ENCODE measurements at regions not wholly inside any gene's neighbourhood (a gene's known extent, or its start where the extent isn't known, plus 50 kb on each side); places are given as distances from the start of the nearest gene placed in this dataset.
A peak's percentile ranks its signal among the peaks of the same experiment; 100 is the strongest.
"Not testable (repeated sequence)": the region's sequence is repeated elsewhere in the genome, so short reads cannot be mapped to it uniquely, and the experiment has no call there.

DNA sequence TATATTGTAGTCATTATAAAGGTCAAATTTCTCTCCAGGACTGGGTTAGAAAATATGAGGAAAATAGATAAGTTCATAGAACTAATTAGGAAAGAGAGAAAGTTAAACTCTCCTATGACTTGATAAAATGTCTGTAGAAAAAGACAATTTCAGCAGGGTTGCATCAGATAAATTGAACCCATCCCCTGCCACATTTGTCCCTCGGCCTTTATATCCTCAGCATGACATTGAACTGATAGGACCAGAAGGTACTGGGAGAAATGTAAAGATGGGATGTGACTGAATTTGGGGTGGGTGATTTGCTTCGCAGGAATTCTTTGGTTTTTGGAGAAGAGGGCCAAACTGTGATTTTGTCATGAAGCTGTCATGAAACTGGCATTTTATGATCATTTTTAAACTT is 68.1 kb upstream of the KIF2A start:
- not testable (repeated sequence) for H3K36me3 Mint-ChIP-seq (ENCODE audit: low read depth); DNase-seq (ENCODE audit: low spot score); H3K4me3 Mint-ChIP-seq (ENCODE audit: low read depth); H3K9me3 Mint-ChIP-seq; H3K27me3 Mint-ChIP-seq (ENCODE audit: low read depth)
- intact Hi-C loops (cut with micrococcal nuclease): loop anchor here (2.0 to 5.0 kb wide), 2 partner anchors 19 to 69 kb away; partner anchors contain the start of gene KIF2A
- Mint-ChIP-seq H3K4me1 (ENCODE audit: low read depth) (peaks cover 69% of the 10 kb centered on the region), H3K27ac (peak overlapping the region; percentile 43)

DNA sequence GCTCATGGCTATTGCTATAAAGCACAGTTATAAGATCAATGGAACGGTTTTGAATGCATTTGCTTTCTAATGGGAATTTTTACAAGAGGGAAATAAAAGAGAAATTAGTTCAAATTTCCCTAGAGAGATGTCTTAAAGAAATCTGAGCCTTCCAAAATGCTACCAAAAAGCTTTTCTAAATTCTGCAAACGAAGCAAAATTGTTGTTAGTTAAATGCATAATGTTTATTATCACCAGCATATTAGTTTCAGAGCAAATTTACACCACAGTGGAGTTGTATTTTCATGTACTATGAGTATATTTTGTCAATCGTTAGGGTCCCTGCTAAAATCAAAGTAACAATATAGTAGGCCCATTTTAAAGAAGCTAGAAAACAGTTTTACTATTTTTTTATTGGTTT is 67.4 kb upstream of the KIF2A start:
- H3K27me3 Mint-ChIP-seq (ENCODE audit: low read depth); H3K36me3 Mint-ChIP-seq (ENCODE audit: low read depth); H3K9me3 Mint-ChIP-seq; H3K27ac Mint-ChIP-seq; H3K4me3 Mint-ChIP-seq (ENCODE audit: low read depth); DNase-seq (ENCODE audit: low spot score): not testable (repeated sequence)
- peaks cover 63% of the 10 kb centered on the region for H3K4me1 Mint-ChIP-seq (ENCODE audit: low read depth)
- intact Hi-C loops (cut with micrococcal nuclease): loop anchor here (5.0 kb wide), 1 partner anchor 69 kb away; the partner anchor contains the start of gene KIF2A

DNA sequence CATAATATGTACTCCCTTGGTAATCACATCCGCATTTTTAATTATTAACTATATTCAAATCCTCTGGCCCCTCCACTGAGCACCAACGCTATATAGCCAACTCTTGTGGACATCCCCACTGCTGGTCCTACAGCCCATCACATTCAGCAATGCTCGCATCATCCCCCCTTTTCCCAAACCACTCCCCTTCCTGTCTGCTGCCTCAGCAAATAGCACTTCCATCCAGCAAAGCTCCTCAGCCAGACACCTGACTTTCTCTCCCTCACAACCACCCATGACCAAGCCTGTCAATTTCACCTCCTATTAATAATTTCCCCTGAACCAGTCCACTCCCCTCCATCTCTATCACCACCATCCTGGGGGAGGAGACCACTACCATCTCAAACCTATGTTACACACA is 65.5 kb upstream of the KIF2A start:
- peak overlapping the region; percentile 16 for H3K27ac Mint-ChIP-seq

GRCh38 chr5:62242000-62242399 is 64.0 kb upstream of the KIF2A start:
- peaks cover 52% of the 10 kb centered on the region for H3K4me1 Mint-ChIP-seq (ENCODE audit: low read depth)
- H3K4me3 Mint-ChIP-seq (ENCODE audit: low read depth); DNase-seq (ENCODE audit: low spot score); H3K36me3 Mint-ChIP-seq (ENCODE audit: low read depth); H3K9me3 Mint-ChIP-seq; intact Hi-C loops (cut with micrococcal nuclease); H3K27ac Mint-ChIP-seq; H3K27me3 Mint-ChIP-seq (ENCODE audit: low read depth): not testable (repeated sequence)

More for the DNA sequence above, 65.5 kb upstream of the KIF2A start:
- H3K36me3 Mint-ChIP-seq (ENCODE audit: low read depth); DNase-seq (ENCODE audit: low spot score); H3K27me3 Mint-ChIP-seq (ENCODE audit: low read depth); intact Hi-C loops (cut with micrococcal nuclease); H3K9me3 Mint-ChIP-seq; H3K4me3 Mint-ChIP-seq (ENCODE audit: low read depth): not testable (repeated sequence)
- peaks cover 57% of the 10 kb centered on the region for H3K4me1 Mint-ChIP-seq (ENCODE audit: low read depth)

- peaks cover 46% of the 10 kb centered on the region for H3K4me1 Mint-ChIP-seq (ENCODE audit: low read depth)
- H3K4me3 Mint-ChIP-seq (ENCODE audit: low read depth); DNase-seq (ENCODE audit: low spot score); H3K9me3 Mint-ChIP-seq; H3K27ac Mint-ChIP-seq; H3K36me3 Mint-ChIP-seq (ENCODE audit: low read depth); intact Hi-C loops (cut with micrococcal nuclease); H3K27me3 Mint-ChIP-seq (ENCODE audit: low read depth): not testable (repeated sequence)
Observed at GRCh38 chr5:62243046-62243445, 63.0 kb upstream of the KIF2A start.

DNA sequence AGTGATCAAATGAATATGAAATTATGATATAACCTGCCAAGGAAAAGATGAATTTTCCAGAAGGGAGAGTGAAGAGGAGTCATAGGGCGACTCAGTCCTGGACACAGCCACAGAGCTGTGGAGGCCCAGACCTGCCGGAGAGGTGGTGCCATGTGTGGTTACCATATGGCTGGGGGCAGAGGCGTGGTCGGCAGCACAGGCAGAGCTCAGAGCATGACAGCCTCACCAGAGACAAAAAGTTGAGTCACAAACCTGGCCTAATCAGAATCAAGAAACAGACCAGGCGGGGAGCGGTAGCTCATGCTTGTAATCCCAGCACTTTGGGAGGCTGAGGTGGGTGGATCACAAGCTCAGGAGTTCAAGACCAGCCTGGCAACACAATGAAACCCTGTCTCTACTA is 57.8 kb upstream of the KIF2A start:
- H3K27me3 Mint-ChIP-seq (ENCODE audit: low read depth); H3K9me3 Mint-ChIP-seq; H3K4me3 Mint-ChIP-seq (ENCODE audit: low read depth); intact Hi-C loops (cut with micrococcal nuclease); DNase-seq (ENCODE audit: low spot score): not testable (repeated sequence)
- peaks cover 40% of the 10 kb centered on the region for H3K4me1 Mint-ChIP-seq (ENCODE audit: low read depth)
- peaks cover 17% of the 10 kb centered on the region for H3K36me3 Mint-ChIP-seq (ENCODE audit: low read depth)
- peak overlapping the region; percentile 46 for H3K27ac Mint-ChIP-seq

GRCh38 chr5:62250085-62250484 is 55.9 kb upstream of the KIF2A start:
- peaks cover 48% of the 10 kb centered on the region for H3K4me1 Mint-ChIP-seq (ENCODE audit: low read depth)
- intact Hi-C loops (cut with micrococcal nuclease); H3K4me3 Mint-ChIP-seq (ENCODE audit: low read depth): not testable (repeated sequence)

DNA sequence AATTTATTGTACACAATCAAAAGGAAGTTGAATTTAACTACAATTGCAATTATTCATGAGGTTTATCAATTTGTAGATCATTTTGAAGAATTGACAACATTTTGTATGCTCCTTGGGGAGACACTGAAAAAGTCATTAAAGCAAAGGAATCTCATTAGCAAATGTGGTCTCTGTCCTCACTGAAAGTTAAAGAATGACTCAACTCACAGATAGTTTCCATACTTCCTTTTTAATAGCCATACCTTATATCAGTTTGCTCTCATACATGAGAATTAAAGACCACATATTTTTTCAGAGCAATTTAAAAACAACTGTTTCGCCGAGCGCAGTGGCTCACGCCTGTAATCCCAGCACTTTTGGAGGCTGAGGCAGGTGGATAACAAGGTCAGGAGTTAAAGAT is 55.1 kb upstream of the KIF2A start:
- intact Hi-C loops (cut with micrococcal nuclease); H3K27ac Mint-ChIP-seq; H3K27me3 Mint-ChIP-seq (ENCODE audit: low read depth); DNase-seq (ENCODE audit: low spot score); H3K4me3 Mint-ChIP-seq (ENCODE audit: low read depth): not testable (repeated sequence)
- Mint-ChIP-seq H3K9me3 (peaks cover 23% of the 10 kb centered on the region), H3K36me3 (ENCODE audit: low read depth) (peaks cover 31% of the 10 kb centered on the region), H3K4me1 (ENCODE audit: low read depth) (peaks cover 46% of the 10 kb centered on the region)

More at GRCh38 chr5:62250085-62250484, 55.9 kb upstream of the KIF2A start:
- not testable (repeated sequence) for H3K27me3 Mint-ChIP-seq (ENCODE audit: low read depth); H3K27ac Mint-ChIP-seq; DNase-seq (ENCODE audit: low spot score)
- Mint-ChIP-seq H3K36me3 (ENCODE audit: low read depth) (peaks cover 31% of the 10 kb centered on the region), H3K9me3 (peaks cover 23% of the 10 kb centered on the region)

DNA sequence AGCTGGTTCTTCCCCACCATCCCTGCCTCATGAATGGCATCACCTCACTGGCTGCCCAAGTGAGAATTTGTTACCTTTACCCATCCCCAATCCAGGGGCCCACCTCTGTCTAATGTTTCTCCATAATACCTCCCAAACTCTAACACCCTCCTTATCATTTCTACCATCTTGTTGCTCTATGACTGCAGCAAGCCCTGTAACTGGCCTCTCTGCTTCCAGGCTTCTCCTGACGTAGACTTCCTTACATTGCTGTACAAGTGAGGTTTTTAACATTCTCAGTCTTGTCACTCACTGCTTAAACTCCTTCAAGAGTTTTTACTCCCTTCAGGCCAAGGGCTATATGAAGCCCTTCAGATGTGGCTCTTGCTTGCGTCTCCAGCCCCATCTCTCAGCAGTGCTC is 53.5 kb upstream of the KIF2A start:
- intact Hi-C loops (cut with micrococcal nuclease); DNase-seq (ENCODE audit: low spot score); H3K4me3 Mint-ChIP-seq (ENCODE audit: low read depth); H3K27me3 Mint-ChIP-seq (ENCODE audit: low read depth): not testable (repeated sequence)
- H3K9me3 Mint-ChIP-seq: peaks cover 23% of the 10 kb centered on the region
- peak overlapping the region; percentile 13 for H3K27ac Mint-ChIP-seq
- peaks cover 31% of the 10 kb centered on the region for H3K36me3 Mint-ChIP-seq (ENCODE audit: low read depth)
- H3K4me1 Mint-ChIP-seq (ENCODE audit: low read depth): peaks cover 58% of the 10 kb centered on the region

DNA sequence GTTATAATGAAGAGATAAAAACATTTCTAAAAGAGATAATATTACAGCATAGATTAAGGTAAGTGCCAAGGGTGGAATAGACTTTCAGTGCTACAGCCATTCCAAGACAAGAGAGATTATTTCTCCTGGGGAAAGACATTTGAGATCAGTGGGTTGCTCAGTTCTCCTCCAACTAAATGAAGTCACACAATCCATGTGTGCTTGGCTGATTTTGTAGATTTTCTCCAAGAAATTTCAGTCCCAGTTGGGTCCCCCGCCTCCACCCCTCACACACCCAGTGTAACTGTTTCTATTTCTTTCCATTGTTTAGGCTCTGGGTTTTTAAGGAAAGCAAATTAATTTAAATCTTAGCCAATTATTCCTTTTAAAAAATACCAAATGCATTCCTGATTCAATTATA is 50.5 kb upstream of the KIF2A start:
- Mint-ChIP-seq H3K9me3 (peaks cover 26% of the 10 kb centered on the region), H3K36me3 (ENCODE audit: low read depth) (peaks cover 41% of the 10 kb centered on the region), H3K27ac (peak overlapping the region; percentile 72), H3K4me1 (ENCODE audit: low read depth) (peaks cover 73% of the 10 kb centered on the region)
- H3K27me3 Mint-ChIP-seq (ENCODE audit: low read depth); H3K4me3 Mint-ChIP-seq (ENCODE audit: low read depth); intact Hi-C loops (cut with micrococcal nuclease); DNase-seq (ENCODE audit: low spot score): not testable (repeated sequence)

DNA sequence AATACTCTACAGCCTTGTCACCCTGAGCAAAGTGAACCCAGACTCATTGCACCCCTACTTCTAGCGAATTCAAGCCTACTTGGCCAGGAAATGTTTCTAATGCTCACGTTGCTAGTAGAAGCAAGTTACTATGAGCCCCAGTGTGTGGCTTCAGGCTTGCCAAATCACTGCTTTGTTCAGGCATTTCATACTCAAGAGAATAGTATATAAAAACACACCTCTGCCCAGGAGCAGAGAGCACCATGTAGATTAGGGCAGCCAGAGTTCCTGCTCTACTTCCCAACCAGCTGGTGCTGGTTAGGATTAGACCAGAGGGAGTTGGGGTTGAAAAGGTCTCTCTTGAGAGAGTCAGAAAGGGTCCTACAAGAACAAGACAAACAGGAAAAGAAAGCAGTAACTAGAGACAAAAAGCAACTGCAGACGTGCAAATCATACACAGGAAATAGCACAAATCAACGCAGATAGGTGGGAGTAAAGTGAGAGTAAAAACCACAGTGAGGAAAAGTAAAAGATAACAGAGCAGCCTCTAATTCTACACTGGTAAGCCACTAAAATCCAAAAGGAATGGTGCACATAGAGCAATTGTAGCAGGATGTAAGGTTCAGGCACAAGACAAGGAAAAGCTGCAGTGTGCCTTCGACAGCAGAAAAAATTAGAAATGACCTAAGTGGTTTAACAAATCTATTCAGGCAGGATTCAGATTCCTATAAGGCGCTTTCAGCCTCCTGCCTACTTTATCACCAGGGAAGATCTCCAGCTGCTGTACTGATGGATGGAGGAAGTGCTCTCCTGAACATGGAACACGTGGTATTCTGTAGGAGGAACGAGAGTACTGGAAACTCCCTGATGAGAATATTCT is 49.6 kb upstream of the KIF2A start:
- intact Hi-C loops (cut with micrococcal nuclease): loop anchor here (1.0 to 2.0 kb wide), 3 partner anchors 20 to 48 kb away; no protein-coding TSS in a partner anchor
- DNase-seq (ENCODE audit: low spot score): peak; percentile 14
- peaks cover 75% of the 10 kb centered on the region for H3K4me1 Mint-ChIP-seq (ENCODE audit: low read depth)
- no peaks in the 10 kb centered on the region for H3K27me3 Mint-ChIP-seq (ENCODE audit: low read depth)
- H3K27ac Mint-ChIP-seq: peak overlapping the region; percentile 94
- peak overlapping the region; percentile 63 for H3K4me3 Mint-ChIP-seq (ENCODE audit: low read depth)
- peaks cover 42% of the 10 kb centered on the region for H3K36me3 Mint-ChIP-seq (ENCODE audit: low read depth)
- peaks cover 26% of the 10 kb centered on the region for H3K9me3 Mint-ChIP-seq

Measured in activated T-helper 2 cell treated with anti-CD3 and anti-CD28 coated beads, Interferon-gamma antibody, Interleukin-2, Interleukin-4, amounts not matched to agents 10 μg/mL and 5 μg/mL and 100 μg/mL, durations not matched to agents 14 hours and 24 hours and 36 hours (primary cell).